H54 (cell line): ENCODE measurements at regions not wholly inside any gene's neighbourhood (a gene's known extent, or its start where the extent isn't known, plus 50 kb on each side); places are given as distances from the start of the nearest gene placed in this dataset.

Source experiments
- DNase-seq: peaks from one replicate; pipeline ENCODE4 v3.0.0; 2011; ENCODE audit warnings: low spot score, mixed read lengths; ENCODE audit not compliant: insufficient read length
- FAIRE-seq: peaks from 3 replicates; lab custom pipeline; 2011; peaks lifted over from hg19 to GRCh38; lab: Jason Lieb, UNC
- POLR2A ChIP-seq: IDR thresholded peaks from 2 replicates; pipeline ENCODE4 v1.6.1; 2011; ENCODE audit warnings: low read depth, mild to moderate bottlenecking, low read length

GRCh38 chr2:219810895-219811294, 183.5 kb downstream of the SLC4A3 start:
- no peak for DNase-seq
- no peak for TF ChIP-seq POLR2A
- FAIRE-seq, result no peak

DNA sequence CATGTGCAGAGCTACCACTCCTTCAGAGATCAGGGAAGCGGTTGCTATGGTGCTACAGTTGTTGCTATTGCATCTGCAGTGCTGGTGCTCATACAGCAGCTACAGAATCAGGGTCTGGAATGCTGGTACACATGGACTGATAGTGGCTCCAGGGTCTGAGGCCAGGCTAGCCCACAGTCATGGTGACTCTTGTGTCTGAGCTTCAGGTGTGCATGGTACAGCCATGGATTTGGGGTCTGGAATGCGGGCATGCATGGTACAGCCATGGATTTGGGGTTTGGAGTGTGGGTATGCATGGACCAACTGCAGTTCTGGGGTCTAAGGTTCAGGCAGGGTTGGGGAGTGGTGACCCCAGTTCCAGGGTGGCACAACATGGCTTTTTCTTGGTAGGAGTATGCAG, 185.2 kb downstream of the SLC4A3 start:
- FAIRE-seq, result no peak
- TF ChIP-seq POLR2A, result no peak
- DNase-seq, result no peak

DNA sequence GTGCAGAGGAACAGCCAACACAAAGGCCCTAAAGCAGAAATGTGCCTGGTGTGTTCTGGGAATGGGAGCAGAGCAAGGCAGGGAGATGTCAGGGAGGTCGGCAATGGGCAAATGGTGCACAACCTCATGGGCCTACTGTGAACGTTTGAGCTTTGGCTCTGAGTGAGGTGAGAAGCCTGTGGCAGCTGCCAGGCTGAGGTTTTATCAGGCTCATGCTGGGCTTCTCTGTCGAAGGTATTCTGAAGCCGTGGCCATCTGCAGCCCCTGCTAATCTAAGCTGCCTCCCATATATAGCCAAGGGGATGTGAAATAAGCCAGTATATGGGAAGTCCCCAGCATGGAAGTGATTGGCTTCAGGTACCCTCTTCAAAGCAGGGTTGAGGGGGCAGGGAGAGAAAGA, 193.3 kb downstream of the SLC4A3 start:
- DNase-seq (no peak), FAIRE-seq (no peak)
- TF ChIP-seq POLR2A, result no peak

DNA sequence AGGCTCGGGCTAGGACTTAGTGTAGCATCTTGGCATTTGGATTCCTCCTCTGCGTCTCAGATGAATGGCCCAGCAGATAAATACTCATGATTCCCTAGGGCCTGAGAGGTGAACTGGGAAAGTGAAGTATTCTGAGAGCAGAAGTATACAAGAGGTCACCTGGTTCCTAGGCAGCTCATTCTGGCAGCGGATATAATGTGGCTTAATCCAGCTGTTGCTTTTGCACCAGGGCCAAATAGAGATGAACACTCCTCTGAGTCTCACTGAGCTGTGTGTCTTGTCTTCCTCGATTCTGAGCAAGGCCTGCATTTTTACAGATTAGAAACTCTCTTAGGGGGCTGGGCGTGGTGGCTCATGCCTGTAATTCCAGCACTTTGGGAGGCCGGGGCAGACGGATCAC, 196.1 kb downstream of the SLC4A3 start:
- no peak for FAIRE-seq
- DNase-seq, result no peak
- TF ChIP-seq POLR2A, result no peak

GRCh38 chr2:219824996-219825395, 197.6 kb downstream of the SLC4A3 start:
- DNase-seq (no peak), FAIRE-seq (no peak)
- TF ChIP-seq POLR2A, result no peak

- no peak for FAIRE-seq
- DNase-seq, result no peak
- TF ChIP-seq POLR2A, result no peak
These were observed 200.7 kb downstream of the SLC4A3 start for GRCh38 chr2:219828127-219828526.

DNA sequence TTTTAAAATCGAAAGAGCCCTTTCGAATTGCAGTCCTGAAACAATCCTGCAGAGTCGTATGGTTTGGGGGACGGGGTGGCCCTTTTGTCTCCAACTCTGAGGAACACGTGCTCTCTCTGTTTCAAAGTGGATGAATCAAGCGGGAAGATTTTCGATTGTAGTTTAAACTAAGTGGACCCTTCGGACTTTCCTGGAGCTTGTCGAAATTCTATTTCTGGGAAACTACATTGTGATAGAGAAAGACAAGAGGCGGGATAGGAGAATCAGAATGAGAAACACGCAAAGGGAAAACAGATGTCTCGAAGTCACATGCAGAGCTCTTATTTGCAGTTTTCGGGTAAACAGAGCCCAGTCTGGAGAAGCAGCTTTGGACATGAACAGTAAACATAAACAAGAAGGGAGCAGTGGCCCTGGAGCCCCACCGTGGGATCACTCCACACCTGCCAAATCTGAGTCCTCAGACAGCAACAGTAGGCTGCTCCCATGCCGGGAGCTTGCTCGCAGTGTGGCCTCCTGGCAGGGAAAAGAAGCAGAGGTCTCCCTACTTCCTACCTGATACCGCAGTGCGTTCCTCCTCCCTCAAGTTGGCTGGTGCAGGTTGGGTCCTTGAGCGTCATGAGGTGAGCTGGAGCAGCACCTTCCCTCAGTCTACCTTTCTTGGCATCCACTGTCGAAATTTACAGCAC, 202.4 kb downstream of the SLC4A3 start:
- DNase-seq (no peak), FAIRE-seq (no peak)
- no peak for TF ChIP-seq POLR2A

DNA sequence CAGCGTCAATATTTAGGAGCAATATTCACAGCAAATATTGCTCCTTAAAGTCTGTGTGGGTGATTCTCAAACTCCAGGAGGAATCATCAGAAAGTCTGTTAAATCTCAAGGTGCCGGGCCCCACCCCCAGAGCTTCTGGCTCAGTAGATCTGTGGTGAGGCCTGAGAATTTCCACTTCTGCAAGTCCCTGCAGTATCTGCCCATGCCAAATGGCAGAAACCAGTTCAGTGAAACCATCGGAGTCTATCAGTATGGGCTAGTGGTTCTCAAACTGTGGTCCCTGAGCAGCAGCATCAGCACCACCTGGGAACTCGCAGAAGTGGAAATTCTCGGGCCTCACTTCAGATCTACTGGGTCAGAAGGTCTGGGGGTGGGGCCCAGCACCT, 202.9 kb downstream of the SLC4A3 start:
- no peak for DNase-seq
- FAIRE-seq, result no peak
- TF ChIP-seq POLR2A, result no peak

DNA sequence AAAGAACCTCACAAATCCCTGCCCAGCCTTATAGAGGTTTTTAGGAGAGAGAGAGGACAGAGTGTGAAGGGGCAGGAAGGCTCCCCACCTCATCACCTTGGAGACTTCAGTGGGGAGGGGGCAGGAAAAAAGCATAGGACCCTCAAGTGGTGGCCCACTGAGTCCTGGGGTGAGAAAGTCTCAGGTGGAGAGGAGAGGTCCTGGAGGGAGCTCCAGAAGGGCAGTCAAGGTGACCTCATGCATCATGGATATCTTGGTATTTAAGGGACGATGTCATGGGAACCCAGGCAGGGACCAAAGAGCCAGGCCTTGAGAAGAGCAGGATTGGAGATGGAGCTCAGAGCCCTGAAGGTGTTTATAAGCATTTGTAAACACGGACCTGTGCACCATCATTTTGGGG, 204.5 kb downstream of the SLC4A3 start:
- TF ChIP-seq POLR2A, result no peak
- no peak for FAIRE-seq
- no peak for DNase-seq

GRCh38 chr2:219832904-219833303, 205.5 kb downstream of the SLC4A3 start:
- DNase-seq, result no peak
- no peak for TF ChIP-seq POLR2A
- FAIRE-seq, result no peak

GRCh38 chr2:219835493-219835892, 208.1 kb downstream of the SLC4A3 start:
- FAIRE-seq, result no peak
- DNase-seq, result no peak
- TF ChIP-seq POLR2A, result no peak

- DNase-seq (no peak), FAIRE-seq (peak; percentile 15)
- TF ChIP-seq POLR2A, result no peak
These were observed 209.3 kb downstream of the SLC4A3 start for GRCh38 chr2:219836647-219837177.

DNA sequence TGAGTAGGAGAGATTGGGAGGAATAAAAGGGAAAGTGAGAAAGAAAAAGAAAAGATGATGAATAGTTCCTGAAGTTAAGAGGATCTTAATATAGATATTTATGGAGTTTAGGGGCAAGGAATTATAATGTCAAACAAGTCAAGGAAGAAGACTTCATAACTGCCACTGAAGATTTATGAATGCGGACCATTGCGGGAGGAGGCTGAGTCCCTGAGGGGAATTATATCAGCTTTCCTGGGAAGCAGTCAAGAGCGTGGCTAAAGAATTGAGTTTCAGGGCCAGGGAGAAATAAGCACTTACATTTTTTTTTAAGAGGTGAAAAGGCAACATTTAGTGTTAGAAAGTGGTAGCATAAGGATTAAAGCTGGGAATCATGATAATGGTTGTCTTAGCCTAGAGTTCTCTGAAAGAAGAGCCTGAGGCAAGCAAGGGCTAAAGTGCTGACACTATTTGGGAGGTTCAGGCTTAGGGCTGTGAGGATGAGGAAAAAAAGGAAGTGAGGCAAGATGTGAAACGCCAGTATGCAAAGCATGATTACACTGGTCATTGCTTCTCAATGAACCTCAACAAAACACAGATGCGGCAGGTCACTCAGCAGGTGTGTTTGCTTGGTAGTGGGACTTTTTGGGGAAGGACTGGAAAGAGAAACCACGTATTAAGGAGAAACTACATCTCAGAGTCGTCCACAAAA, 217.1 kb downstream of the SLC4A3 start:
- no peak for TF ChIP-seq POLR2A
- no peak for FAIRE-seq
- no peak for DNase-seq

DNA sequence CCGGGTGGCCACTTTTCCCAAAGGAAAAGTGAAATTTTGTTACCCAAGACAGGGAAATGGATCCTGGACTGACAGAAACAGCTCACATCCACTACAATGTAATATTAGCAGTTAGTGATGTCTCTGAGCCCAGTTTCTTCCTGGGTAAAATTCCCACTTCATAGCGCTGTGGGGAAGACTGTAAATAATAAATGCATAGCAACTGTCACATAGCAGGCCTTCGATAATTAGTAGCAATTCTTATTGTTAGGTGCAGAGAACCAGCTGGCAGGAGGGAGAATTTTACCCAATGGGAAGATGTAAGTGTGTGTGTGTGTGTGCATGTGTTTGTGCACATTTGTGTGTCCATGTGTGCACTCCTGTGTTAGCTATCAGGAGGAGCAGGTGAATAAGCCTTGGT, 221.5 kb downstream of the SLC4A3 start:
- FAIRE-seq, result no peak
- no peak for TF ChIP-seq POLR2A
- DNase-seq, result no peak

- no peak for FAIRE-seq
- DNase-seq, result no peak
These were observed 223.7 kb downstream of the SLC4A3 start for GRCh38 chr2:219851169-219851568.

More at GRCh38 chr2:219851169-219851568, 223.7 kb downstream of the SLC4A3 start:
- TF ChIP-seq POLR2A, result no peak
